ENCODE measurements at regions not wholly inside any gene's neighbourhood (a gene's known extent, or its start where the extent isn't known, plus 50 kb on each side); places are given as distances from the start of the nearest gene placed in this dataset.

DNA sequence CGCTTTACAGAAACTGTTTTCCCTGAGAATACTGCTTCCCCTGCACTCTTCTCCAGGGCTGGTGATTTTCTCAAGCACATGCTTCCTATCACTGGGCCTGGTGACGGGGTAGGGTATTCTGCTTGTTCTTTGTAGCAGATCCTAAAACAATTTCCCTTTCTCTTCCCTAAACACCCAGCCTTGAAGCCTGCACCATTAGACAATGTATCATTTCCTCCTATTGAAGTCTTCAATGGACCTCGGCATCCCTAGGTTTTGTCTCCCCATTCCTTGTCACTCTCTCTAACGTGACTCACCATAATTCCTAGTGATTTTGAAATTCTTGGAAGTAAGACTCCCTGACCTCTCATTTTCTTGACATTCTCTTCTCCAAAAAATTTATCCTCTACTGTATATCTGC, 109.5 kb upstream of the GHITM start:
- TF ChIP-seq, protein P1, sequence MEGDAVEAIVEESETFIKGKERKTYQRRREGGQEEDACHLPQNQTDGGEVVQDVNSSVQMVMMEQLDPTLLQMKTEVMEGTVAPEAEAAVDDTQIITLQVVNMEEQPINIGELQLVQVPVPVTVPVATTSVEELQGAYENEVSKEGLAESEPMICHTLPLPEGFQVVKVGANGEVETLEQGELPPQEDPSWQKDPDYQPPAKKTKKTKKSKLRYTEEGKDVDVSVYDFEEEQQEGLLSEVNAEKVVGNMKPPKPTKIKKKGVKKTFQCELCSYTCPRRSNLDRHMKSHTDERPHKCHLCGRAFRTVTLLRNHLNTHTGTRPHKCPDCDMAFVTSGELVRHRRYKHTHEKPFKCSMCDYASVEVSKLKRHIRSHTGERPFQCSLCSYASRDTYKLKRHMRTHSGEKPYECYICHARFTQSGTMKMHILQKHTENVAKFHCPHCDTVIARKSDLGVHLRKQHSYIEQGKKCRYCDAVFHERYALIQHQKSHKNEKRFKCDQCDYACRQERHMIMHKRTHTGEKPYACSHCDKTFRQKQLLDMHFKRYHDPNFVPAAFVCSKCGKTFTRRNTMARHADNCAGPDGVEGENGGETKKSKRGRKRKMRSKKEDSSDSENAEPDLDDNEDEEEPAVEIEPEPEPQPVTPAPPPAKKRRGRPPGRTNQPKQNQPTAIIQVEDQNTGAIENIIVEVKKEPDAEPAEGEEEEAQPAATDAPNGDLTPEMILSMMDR (IDR thresholded peaks at IDR 0.05): no peak
- TF ChIP-seq POLR2A (IDR thresholded peaks at IDR 0.05): no peak

Data from thyroid gland (tissue), 4 donors.